A549 (cell line): ENCODE measurements at regions not wholly inside any gene's neighbourhood (a gene's known extent, or its start where the extent isn't known, plus 50 kb on each side); places are given as distances from the start of the nearest gene placed in this dataset.

Source experiments
- ELK1 ChIP-seq: fragments of 150-350 bp; IDR thresholded peaks from 2 replicates; pipeline ENCODE4 v1.6.1; 2014; ENCODE audit warnings: low read depth, mild to moderate bottlenecking, low read length
- HDAC2 ChIP-seq: fragments of 200-600 bp; sonication (generic); IDR thresholded peaks from 2 replicates; pipeline ENCODE4 v1.6.1; 2016
- NFE2L2 ChIP-seq: fragments of 150-350 bp; conservative IDR thresholded peaks from 2 replicates; pipeline ENCODE4 v1.6.1; 2014; ENCODE audit warnings: low read length
- POLR2A ChIP-seq: IDR thresholded peaks from 2 replicates; pipeline ENCODE4 v1.6.1; 2012; ENCODE audit warnings: mild to moderate bottlenecking, low read length
- RAD21 ChIP-seq, 2 experiments: fragments of >200 bp in 1 of 2; sonication (Bioruptor Twin) in 1 of 2; formaldehyde crosslinking in 1 of 2; IDR thresholded peaks in 1 of 2; conservative IDR thresholded peaks in 1 of 2; 2 replicates in 1 of 2; 3 replicates in 1 of 2; pipeline ENCODE4 v1.6.1; 2012 to 2018; ENCODE audit warnings: inconsistent platforms in 1 of 2
- RCOR1 ChIP-seq: fragments of 150-350 bp; IDR thresholded peaks from 2 replicates; pipeline ENCODE4 v1.6.1; 2014; ENCODE audit warnings: antibody characterized with exemption, low read length, low read depth
- SMC3 ChIP-seq: fragments of >200 bp; sonication (Bioruptor Twin); formaldehyde crosslinking; IDR thresholded peaks from 3 replicates; pipeline ENCODE4 v1.6.1; 2018; ENCODE audit warnings: inconsistent platforms
- TF ChIP-seq, protein P1 (sequence below): fragments of >200 bp; sonication (Bioruptor Twin); formaldehyde crosslinking; IDR thresholded peaks from 3 replicates; pipeline ENCODE4 v1.5.1; 2016

GRCh38 chr3:28853830-28854229 lies 427.0 kb upstream of the RBMS3 start:
- TF ChIP-seq SMC3 (0 out of 3 replicates have a peak, but pooled peaks have one; percentile 22), RCOR1 (no peak), NFE2L2 (no peak), RAD21 (conservative IDR thresholded peaks at IDR 0.05 in 1 of 2, IDR thresholded peaks at IDR 0.05 in 1 of 2) (peak; percentile 45 to 56), HDAC2 (no peak), POLR2A (no peak), ELK1 (no peak)
- TF ChIP-seq, protein P1, sequence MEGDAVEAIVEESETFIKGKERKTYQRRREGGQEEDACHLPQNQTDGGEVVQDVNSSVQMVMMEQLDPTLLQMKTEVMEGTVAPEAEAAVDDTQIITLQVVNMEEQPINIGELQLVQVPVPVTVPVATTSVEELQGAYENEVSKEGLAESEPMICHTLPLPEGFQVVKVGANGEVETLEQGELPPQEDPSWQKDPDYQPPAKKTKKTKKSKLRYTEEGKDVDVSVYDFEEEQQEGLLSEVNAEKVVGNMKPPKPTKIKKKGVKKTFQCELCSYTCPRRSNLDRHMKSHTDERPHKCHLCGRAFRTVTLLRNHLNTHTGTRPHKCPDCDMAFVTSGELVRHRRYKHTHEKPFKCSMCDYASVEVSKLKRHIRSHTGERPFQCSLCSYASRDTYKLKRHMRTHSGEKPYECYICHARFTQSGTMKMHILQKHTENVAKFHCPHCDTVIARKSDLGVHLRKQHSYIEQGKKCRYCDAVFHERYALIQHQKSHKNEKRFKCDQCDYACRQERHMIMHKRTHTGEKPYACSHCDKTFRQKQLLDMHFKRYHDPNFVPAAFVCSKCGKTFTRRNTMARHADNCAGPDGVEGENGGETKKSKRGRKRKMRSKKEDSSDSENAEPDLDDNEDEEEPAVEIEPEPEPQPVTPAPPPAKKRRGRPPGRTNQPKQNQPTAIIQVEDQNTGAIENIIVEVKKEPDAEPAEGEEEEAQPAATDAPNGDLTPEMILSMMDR = peak; percentile 40
